Erythroblast (primary cell): ENCODE measurements at regions not wholly inside any gene's neighbourhood (a gene's known extent, or its start where the extent isn't known, plus 50 kb on each side); places are given as distances from the start of the nearest gene placed in this dataset.

Experiments
- GATA1 ChIP-seq: IDR thresholded peaks from 2 replicates; pipeline ENCODE4 v1.6.1; 2011; ENCODE audit warnings: low read depth, mild to moderate bottlenecking, control low read depth, low read length, moderate library complexity
- POLR2A ChIP-seq: IDR thresholded peaks from 2 replicates; pipeline ENCODE4 v1.6.1; 2011; ENCODE audit warnings: mild to moderate bottlenecking, low read length

- no peak for TF ChIP-seq POLR2A
- TF ChIP-seq GATA1 = no peak
Observed at GRCh38 chr3:21059404-21059803, 691.6 kb downstream of the ZNF385D start.
